ENCODE measurements at regions not wholly inside any gene's neighbourhood (a gene's known extent, or its start where the extent isn't known, plus 50 kb on each side); places are given as distances from the start of the nearest gene placed in this dataset.

DNA sequence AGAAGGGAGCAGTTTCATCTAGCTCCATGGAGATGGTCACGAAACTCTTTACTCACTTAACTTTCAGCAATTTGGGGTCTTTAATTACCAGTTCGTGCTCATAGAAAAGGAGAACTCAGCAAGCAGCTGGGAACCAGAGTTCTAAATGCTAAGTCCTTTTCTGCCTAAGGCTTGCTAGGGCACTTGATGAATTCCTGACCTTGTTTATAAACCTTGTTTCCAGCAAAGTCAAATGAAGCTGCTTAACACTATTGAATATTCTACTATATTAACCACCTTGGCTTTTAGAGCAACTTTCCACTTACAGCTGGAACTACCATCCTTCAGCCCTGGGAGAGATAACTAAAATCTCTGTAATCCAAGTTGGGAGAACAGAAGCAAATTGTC is 79.5 kb upstream of the TSC22D2 start:
- Histone ChIP-seq H3K9me3 (ENCODE audit: control insufficient read depth, low read depth, low read length) (no peaks in the 10 kb centered on the region), H3K9ac (ENCODE audit: control insufficient read depth, extremely low read depth, insufficient read depth, low read length) (no peak overlapping the region), H3K36me3 (ENCODE audit: control insufficient read depth in 2 of 2, extremely low read depth in 1 of 2, insufficient read depth in 2 of 2, low read length in 2 of 2) (no peaks in the 10 kb centered on the region), H4K20me1 (ENCODE audit: control insufficient read depth, extremely low read depth, insufficient read depth, low read length) (no peaks in the 10 kb centered on the region), H3K27ac (ENCODE audit: control insufficient read depth, insufficient read depth, low read length) (no peak overlapping the region), H3K79me2 (ENCODE audit: control insufficient read depth, insufficient read depth, low read length) (no peaks in the 10 kb centered on the region), H3K27me3 (ENCODE audit: control insufficient read depth, extremely low read depth, insufficient read depth, low read length) (no peaks in the 10 kb centered on the region), H2AFZ (ENCODE audit: control insufficient read depth, low read length) (no peak overlapping the region), H3K4me1 (ENCODE audit: control insufficient read depth, extremely low read depth, insufficient read depth, low read length) (peaks cover 17% of the 10 kb centered on the region), H3K4me2 (ENCODE audit: control insufficient read depth, extremely low read depth, insufficient read depth, low read depth, low read length) (no peak overlapping the region), H3K9me1 (ENCODE audit: control insufficient read depth, extremely low read depth, insufficient read depth, low read length) (no peaks in the 10 kb centered on the region), H3K4me3 (ENCODE audit: control insufficient read depth in 2 of 3, extremely low read depth in 1 of 3, insufficient read depth in 2 of 3, low read depth in 1 of 3, low read length in 3 of 3) (no peak overlapping the region)
- TF ChIP-seq EZH2 (IDR thresholded peaks at IDR 0.05; ENCODE audit: low read length) (no peak), CTCF (optimal IDR thresholded peaks at IDR 0.05 in 1 of 3, IDR thresholded peaks at IDR 0.05 in 1 of 3, conservative IDR thresholded peaks at IDR 0.05 in 1 of 3; ENCODE audit: extremely low read depth in 1 of 3, insufficient read depth in 2 of 3, low read length in 3 of 3) (no peak)
- FAIRE-seq: no peak
- dilution Hi-C loops (cut with MboI; ENCODE audit: extremely low pct_ligation_motif_present, low sequenced_read_pairs): no loop called here
- DNase-seq (ENCODE audit: low read depth, low spot score): no peak

- H3K9me1 ChIP-seq (ENCODE audit: control insufficient read depth, extremely low read depth, insufficient read depth, low read length): no peaks in the 10 kb centered on the region
- peaks cover 11% of the 10 kb centered on the region for H3K4me1 ChIP-seq (ENCODE audit: control insufficient read depth, extremely low read depth, insufficient read depth, low read length)
- dilution Hi-C loops (cut with MboI; ENCODE audit: extremely low pct_ligation_motif_present, low sequenced_read_pairs): no loop called here
- H3K79me2 ChIP-seq (ENCODE audit: control insufficient read depth, insufficient read depth, low read length): no peaks in the 10 kb centered on the region
- H3K4me3 ChIP-seq (ENCODE audit: control insufficient read depth in 2 of 3, extremely low read depth in 1 of 3, insufficient read depth in 2 of 3, low read depth in 1 of 3, low read length in 3 of 3): no peak overlapping the region
- no peaks in the 10 kb centered on the region for H3K36me3 ChIP-seq (ENCODE audit: control insufficient read depth in 2 of 2, extremely low read depth in 1 of 2, insufficient read depth in 2 of 2, low read length in 2 of 2)
- H4K20me1 ChIP-seq (ENCODE audit: control insufficient read depth, extremely low read depth, insufficient read depth, low read length): no peaks in the 10 kb centered on the region
- H3K4me2 ChIP-seq (ENCODE audit: control insufficient read depth, extremely low read depth, insufficient read depth, low read depth, low read length): no peak overlapping the region
- no peak overlapping the region for H2AFZ ChIP-seq (ENCODE audit: control insufficient read depth, low read length)
- FAIRE-seq (no peak), DNase-seq (ENCODE audit: low read depth, low spot score) (no peak)
- no peak for TF ChIP-seq CTCF (optimal IDR thresholded peaks at IDR 0.05 in 1 of 3, IDR thresholded peaks at IDR 0.05 in 1 of 3, conservative IDR thresholded peaks at IDR 0.05 in 1 of 3; ENCODE audit: extremely low read depth in 1 of 3, insufficient read depth in 2 of 3, low read length in 3 of 3)
- TF ChIP-seq EZH2 (IDR thresholded peaks at IDR 0.05; ENCODE audit: low read length): no peak
- H3K27ac ChIP-seq (ENCODE audit: control insufficient read depth, insufficient read depth, low read length): no peak overlapping the region
- no peaks in the 10 kb centered on the region for H3K9me3 ChIP-seq (ENCODE audit: control insufficient read depth, low read depth, low read length)
- no peak overlapping the region for H3K9ac ChIP-seq (ENCODE audit: control insufficient read depth, extremely low read depth, insufficient read depth, low read length)
- H3K27me3 ChIP-seq (ENCODE audit: control insufficient read depth, extremely low read depth, insufficient read depth, low read length): no peaks in the 10 kb centered on the region
These were observed 80.1 kb upstream of the TSC22D2 start for GRCh38 chr3:150327678-150328653.
